NCI-H524 treated with DMSO at 0.1 percent for 48 hours (cell line): ENCODE measurements at regions not wholly inside any gene's neighbourhood (a gene's known extent, or its start where the extent isn't known, plus 50 kb on each side); places are given as distances from the start of the nearest gene placed in this dataset.
"Not testable (repeated sequence)": the region's sequence is repeated elsewhere in the genome, so short reads cannot be mapped to it uniquely, and the experiment has no call there.

Experiments used
- DNase-seq: peaks from one replicate; lab custom pipeline; 2025; lab: John Stamatoyannopoulos, UW

- DNase-seq, result no peak
Observed at GRCh38 chr15:99485153-99485961, 80.4 kb upstream of the MEF2A start.

GRCh38 chr15:99485992-99486370, 79.8 kb upstream of the MEF2A start:
- no peak for DNase-seq

GRCh38 chr15:99486371-99487336, 79.1 kb upstream of the MEF2A start:
- peak; percentile 69 for DNase-seq

GRCh38 chr15:99487337-99487730, 78.5 kb upstream of the MEF2A start:
- DNase-seq, result no peak

GRCh38 chr15:99492275-99492674, 73.5 kb upstream of the MEF2A start:
- no peak for DNase-seq

GRCh38 chr15:99492716-99493115, 73.1 kb upstream of the MEF2A start:
- DNase-seq, result no peak

GRCh38 chr15:99493461-99493860, 72.3 kb upstream of the MEF2A start:
- DNase-seq, result no peak

GRCh38 chr15:99494536-99495233, 71.1 kb upstream of the MEF2A start:
- not testable (repeated sequence) for DNase-seq

GRCh38 chr15:99495430-99496301, 70.1 kb upstream of the MEF2A start:
- DNase-seq, result no peak

GRCh38 chr15:99496302-99496629, 69.5 kb upstream of the MEF2A start:
- no peak for DNase-seq

- DNase-seq, result no peak
Observed at GRCh38 chr15:99502182-99502581, 63.6 kb upstream of the MEF2A start.

GRCh38 chr15:99502661-99503060, 63.1 kb upstream of the MEF2A start:
- DNase-seq, result no peak

GRCh38 chr15:99503411-99503810, 62.4 kb upstream of the MEF2A start:
- no peak for DNase-seq

- no peak for DNase-seq
Observed at GRCh38 chr15:99504071-99504822, 61.5 kb upstream of the MEF2A start.

- DNase-seq, result no peak
Observed at GRCh38 chr15:99504823-99505551, 60.8 kb upstream of the MEF2A start.

- DNase-seq, result no peak
Observed at GRCh38 chr15:99506399-99506798, 59.4 kb upstream of the MEF2A start.

GRCh38 chr15:99507016-99507503, 58.7 kb upstream of the MEF2A start:
- DNase-seq, result no peak

GRCh38 chr15:99507504-99508310, 58.1 kb upstream of the MEF2A start:
- peak; percentile 18 for DNase-seq

- DNase-seq, result no peak
Observed at GRCh38 chr15:99508311-99508645, 57.5 kb upstream of the MEF2A start.
